Esophagus squamous epithelium (tissue), 4 donors: ENCODE measurements at regions not wholly inside any gene's neighbourhood (a gene's known extent, or its start where the extent isn't known, plus 50 kb on each side); places are given as distances from the start of the nearest gene placed in this dataset.

Source experiments
- CTCF ChIP-seq, 6 experiments: fragments of 450-650 bp in 4 of 6; fragments of 200-600 bp in 2 of 6; sonication (generic) in 2 of 6; IDR thresholded peaks; one replicate each; pipeline ENCODE4 v1.5.1; 2016 to 2019; ENCODE audit warnings: antibody characterized with exemption in 6 of 6, mild to moderate bottlenecking in 4 of 6, moderate library complexity in 4 of 6
- POLR2A ChIP-seq, 4 donors: fragments of 450-650 bp; IDR thresholded peaks; one replicate each; pipeline ENCODE4 v1.6.1; 2017; ENCODE audit warnings: antibody characterized with exemption in 4 of 4, mild to moderate bottlenecking in 4 of 4, moderate library complexity in 3 of 4

GRCh38 chr5:125310749-125311148, 564.3 kb upstream of the ZNF608 start:
- TF ChIP-seq CTCF (IDR thresholded peaks at IDR 0.05) (no peak), POLR2A (IDR thresholded peaks at IDR 0.05) (no peak)
